ENCODE measurements at regions not wholly inside any gene's neighbourhood (a gene's known extent, or its start where the extent isn't known, plus 50 kb on each side); places are given as distances from the start of the nearest gene placed in this dataset.

DNA sequence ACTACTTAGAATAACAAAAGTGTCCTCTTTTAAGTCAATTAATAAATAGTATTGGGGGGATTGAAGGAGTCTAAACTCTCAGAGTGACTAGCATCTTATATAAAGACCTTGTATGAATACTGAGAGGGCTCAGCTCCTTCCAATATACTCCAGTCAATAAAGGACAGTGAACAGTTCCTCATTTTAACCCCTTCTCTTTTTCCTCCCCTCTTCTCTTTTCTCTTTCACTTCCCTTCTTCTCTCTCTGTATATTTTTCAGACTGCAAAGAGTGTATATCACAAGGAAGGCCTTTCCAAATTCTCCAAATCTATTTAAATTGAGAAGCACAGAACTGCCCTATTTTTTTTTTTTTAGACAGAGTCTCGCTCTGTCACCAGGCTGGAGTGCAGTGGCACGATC is 99.5 kb downstream of the CD164 start:
- Mint-ChIP-seq H3K36me3 (ENCODE audit: low read depth) (no peaks in the 10 kb centered on the region), H3K4me1 (ENCODE audit: low read depth) (no peaks in the 10 kb centered on the region), H3K9me3 (no peaks in the 10 kb centered on the region), H3K27ac (no peak overlapping the region), H3K4me3 (no peak overlapping the region), H3K27me3 (no peaks in the 10 kb centered on the region)

DNA sequence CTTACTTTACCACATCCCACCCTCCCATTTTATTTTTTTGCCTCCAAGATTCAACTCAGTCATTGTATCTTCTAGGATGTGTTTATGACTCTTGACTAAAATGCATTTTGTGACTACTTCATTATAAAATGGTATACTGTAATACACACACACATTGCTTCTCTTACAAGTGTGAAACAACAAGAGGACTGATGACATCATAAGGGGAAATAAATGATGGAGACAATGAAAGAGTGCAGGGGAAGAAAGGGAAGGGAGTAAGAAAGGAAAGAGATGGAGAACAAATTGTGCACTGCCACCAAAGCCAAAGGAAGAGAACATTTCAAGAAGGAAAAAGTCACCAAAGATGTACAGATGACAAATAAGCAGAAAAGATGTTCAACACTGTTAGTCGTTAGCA is 102.6 kb downstream of the CD164 start:
- Mint-ChIP-seq H3K36me3 (ENCODE audit: low read depth) (no peaks in the 10 kb centered on the region), H3K27ac (no peak overlapping the region), H3K27me3 (no peaks in the 10 kb centered on the region), H3K4me3 (no peak overlapping the region), H3K4me1 (ENCODE audit: low read depth) (no peaks in the 10 kb centered on the region), H3K9me3 (no peaks in the 10 kb centered on the region)

DNA sequence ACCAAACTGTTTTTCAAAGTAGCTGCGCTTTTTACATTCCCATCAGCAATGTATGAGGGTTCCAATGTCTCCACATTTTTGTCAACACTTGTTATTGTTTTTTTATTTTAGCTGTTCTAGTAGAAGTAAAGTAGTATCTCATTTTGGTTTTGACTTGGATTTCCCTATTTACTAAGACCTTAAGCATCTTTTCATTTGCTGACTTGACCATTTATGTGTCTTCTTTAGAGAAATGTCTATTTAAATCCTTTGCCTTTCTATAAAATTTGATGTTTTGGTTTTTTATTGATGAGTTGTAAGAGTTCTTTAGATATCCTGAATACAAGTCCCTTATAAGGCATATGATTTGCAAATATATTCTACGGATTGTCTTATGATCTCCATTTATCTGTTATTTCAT is 110.6 kb downstream of the CD164 start:
- H3K27me3 Mint-ChIP-seq = no peaks in the 10 kb centered on the region
- H3K9me3 Mint-ChIP-seq = peaks cover 16% of the 10 kb centered on the region
- no peak overlapping the region for H3K27ac Mint-ChIP-seq

DNA sequence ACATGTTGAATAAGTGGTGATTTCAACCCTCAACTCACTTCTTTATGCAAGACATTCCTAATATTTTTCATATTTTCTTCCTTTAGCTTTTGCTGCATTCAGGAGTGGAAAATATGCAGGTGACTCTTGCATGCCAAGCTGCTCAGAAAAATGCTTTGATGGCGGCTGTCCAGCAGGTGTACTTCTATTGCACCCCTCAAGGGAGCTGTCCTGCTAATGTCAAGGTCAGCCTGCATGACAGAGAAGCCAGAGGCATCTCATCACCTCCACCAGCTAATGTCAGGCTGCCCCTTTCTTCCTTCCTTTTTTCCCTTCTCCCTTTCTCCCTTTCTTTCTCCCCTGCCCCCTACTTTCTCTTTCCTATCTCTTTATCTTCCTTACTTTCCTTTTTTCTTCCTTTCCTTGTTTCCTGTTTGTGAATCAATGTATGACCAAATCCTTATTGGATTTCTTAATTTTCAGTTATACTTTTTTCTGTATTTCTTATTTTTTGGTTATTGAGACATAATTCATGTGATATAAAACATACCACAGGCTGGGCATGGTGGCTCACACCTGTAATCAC is 112.2 kb downstream of the CD164 start:
- H3K27me3 Mint-ChIP-seq = no peaks in the 10 kb centered on the region
- peaks cover 16% of the 10 kb centered on the region for H3K9me3 Mint-ChIP-seq
- H3K36me3 Mint-ChIP-seq (ENCODE audit: low read depth) = no peaks in the 10 kb centered on the region
- H3K4me1 Mint-ChIP-seq (ENCODE audit: low read depth) = no peaks in the 10 kb centered on the region
- no peak overlapping the region for H3K4me3 Mint-ChIP-seq
- no peak overlapping the region for H3K27ac Mint-ChIP-seq

More for the DNA sequence above, 110.6 kb downstream of the CD164 start:
- no peak overlapping the region for H3K4me3 Mint-ChIP-seq
- H3K36me3 Mint-ChIP-seq (ENCODE audit: low read depth) = no peaks in the 10 kb centered on the region
- no peaks in the 10 kb centered on the region for H3K4me1 Mint-ChIP-seq (ENCODE audit: low read depth)

DNA sequence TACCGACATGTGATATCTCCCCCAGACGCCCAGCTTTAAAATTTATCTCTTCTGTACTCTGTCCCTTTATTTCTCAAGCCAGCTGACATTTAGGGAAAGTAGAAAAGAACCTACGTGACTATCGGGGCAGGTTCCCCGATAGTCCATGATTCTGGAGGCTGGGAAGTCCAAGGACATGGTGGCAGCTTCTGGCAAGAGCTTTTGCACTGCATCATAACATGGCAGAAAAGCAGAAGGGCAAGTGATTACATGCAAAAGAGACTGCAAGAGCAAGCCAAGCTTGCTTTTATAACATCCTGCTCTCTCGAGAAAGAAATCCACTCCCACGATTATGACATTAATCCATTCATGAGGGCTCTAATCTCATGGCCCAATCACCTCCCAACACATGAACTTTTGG is 113.2 kb downstream of the CD164 start:
- Mint-ChIP-seq H3K27ac (no peak overlapping the region), H3K4me3 (no peak overlapping the region), H3K27me3 (no peaks in the 10 kb centered on the region), H3K9me3 (peaks cover 16% of the 10 kb centered on the region), H3K36me3 (ENCODE audit: low read depth) (no peaks in the 10 kb centered on the region), H3K4me1 (ENCODE audit: low read depth) (no peaks in the 10 kb centered on the region)

DNA sequence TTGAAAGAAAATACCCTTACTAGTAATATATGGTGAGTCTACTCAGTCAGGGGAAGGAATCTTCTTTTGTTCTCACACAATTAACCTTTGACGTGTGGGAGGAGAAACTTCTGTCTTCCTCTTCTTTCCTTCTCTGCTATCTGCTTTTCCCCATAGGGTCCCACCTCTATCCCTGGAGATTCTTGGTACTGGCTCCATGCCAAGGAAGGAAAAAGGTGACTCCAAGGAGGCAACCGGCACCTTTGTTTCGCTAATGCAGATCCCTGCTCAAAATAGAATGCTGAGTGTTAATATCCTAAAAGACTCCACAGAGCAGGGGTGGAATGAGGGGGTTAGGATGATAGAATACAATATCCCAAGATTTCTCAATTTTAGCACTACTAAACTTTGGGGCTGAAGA is 116.7 kb downstream of the CD164 start:
- Mint-ChIP-seq H3K9me3 (peaks cover 16% of the 10 kb centered on the region), H3K4me3 (no peak overlapping the region)

DNA sequence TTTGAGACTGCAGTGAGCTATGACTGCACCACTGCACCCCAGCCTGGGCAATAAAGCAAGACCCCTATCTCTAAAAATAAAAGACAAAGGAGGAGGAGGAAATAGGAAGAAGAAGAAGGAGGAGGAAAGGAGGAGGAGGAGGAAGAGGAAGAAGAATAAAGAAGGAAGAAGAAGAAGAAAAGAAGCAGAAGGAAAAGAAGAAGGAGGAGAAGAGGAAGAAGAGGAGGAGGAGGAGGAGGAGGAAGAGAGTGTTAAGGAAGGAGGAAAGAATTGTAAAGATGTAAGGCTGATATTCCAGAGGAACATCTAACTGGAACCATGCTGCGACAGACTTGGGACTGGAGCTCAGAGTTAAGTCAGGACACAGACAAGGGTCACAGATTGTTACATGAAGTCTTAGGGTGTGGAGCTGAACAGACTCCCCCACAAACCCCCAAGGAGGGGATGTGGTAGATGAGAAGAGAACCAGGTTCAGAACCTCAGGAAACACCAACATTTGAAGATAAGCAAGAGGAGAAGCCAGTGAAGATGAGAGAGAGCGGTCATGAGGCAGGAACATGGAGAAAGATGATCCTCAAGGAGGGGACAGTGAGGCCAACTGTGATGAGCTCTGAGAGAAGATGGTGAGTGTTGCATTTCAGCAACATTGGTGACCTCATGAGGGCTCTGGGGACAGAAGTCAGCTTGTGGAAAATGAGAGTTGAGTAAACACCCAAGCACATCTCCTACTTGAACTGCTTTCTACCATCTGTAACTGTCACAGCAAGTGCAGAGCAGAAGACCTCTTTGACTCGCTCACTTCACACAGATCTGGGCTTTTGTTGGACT is 118.2 kb downstream of the CD164 start:
- Mint-ChIP-seq H3K27ac (no peak overlapping the region), H3K36me3 (ENCODE audit: low read depth) (no peaks in the 10 kb centered on the region), H3K4me3 (no peak overlapping the region), H3K27me3 (no peaks in the 10 kb centered on the region), H3K9me3 (peaks cover 5% of the 10 kb centered on the region), H3K4me1 (ENCODE audit: low read depth) (no peaks in the 10 kb centered on the region)

More for the DNA sequence above, 116.7 kb downstream of the CD164 start:
- Mint-ChIP-seq H3K27me3 (no peaks in the 10 kb centered on the region), H3K36me3 (ENCODE audit: low read depth) (no peaks in the 10 kb centered on the region), H3K27ac (no peak overlapping the region), H3K4me1 (ENCODE audit: low read depth) (no peaks in the 10 kb centered on the region)

DNA sequence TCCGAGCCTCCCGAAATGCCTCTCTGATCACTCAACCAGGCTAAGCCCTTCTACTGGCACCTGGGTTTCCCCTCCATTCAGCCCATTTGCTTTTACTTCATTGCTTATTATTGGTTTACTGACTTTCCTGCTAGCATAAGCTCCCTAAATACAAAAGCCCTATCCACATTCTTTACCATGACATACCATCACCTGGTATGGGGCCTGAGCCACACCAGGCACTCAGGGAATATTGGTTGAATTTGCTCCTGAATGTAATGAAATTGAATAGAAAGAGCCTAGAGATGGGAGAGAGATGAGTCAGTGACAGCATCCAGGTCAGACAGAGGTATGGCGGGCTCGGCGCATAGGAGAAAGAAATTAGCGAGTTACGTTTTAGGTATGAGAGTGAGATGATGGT is 120.0 kb downstream of the CD164 start:
- H3K27ac Mint-ChIP-seq = no peak overlapping the region
- H3K36me3 Mint-ChIP-seq (ENCODE audit: low read depth) = no peaks in the 10 kb centered on the region
- H3K4me1 Mint-ChIP-seq (ENCODE audit: low read depth) = no peaks in the 10 kb centered on the region

DNA sequence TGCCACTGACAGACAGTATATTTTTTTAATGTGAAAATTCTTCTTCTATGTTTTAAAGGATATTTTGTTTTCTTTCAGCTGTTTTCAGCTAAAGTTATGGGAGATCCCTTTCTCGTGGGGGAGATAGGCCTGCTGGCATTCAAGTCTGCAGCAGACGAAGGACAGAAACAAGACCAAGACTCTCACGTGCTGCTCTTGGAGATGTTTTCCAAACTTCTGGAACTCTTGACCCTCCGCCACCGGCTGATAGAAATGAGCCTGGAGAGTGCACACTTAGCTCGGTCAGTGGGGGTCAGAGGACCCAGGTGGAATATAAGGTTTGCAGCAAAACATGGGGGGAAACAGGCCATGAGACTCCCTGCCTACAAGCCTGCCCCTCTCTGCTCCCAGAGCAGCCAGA is 120.5 kb downstream of the CD164 start:
- Mint-ChIP-seq H3K27me3 (no peaks in the 10 kb centered on the region), H3K4me1 (ENCODE audit: low read depth) (no peaks in the 10 kb centered on the region), H3K36me3 (ENCODE audit: low read depth) (no peaks in the 10 kb centered on the region), H3K27ac (no peak overlapping the region), H3K4me3 (no peak overlapping the region), H3K9me3 (no peaks in the 10 kb centered on the region)

More for the DNA sequence above, 120.0 kb downstream of the CD164 start:
- Mint-ChIP-seq H3K4me3 (no peak overlapping the region), H3K9me3 (no peaks in the 10 kb centered on the region), H3K27me3 (no peaks in the 10 kb centered on the region)

DNA sequence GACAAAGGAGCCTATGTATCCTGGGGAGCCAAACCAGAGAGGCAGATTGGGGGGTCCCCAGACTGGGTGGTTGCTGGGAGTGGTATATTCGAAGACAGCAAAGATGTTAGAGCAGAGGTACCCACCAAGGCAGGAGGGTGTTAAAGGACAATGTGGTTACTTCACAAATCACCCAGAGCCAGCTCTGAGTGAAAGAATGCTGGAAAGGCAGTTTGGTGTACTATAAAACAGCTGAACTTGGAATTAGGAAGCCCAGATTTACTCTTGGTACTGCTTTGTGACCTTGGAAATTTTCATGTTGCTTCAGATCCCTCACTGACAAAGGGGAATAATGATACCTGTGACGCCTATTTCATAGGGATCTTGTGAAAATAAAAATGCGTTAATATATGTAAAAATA is 121.6 kb downstream of the CD164 start:
- no peak overlapping the region for H3K4me3 Mint-ChIP-seq
- H3K9me3 Mint-ChIP-seq = no peaks in the 10 kb centered on the region
- no peaks in the 10 kb centered on the region for H3K27me3 Mint-ChIP-seq
- no peaks in the 10 kb centered on the region for H3K36me3 Mint-ChIP-seq (ENCODE audit: low read depth)
- H3K4me1 Mint-ChIP-seq (ENCODE audit: low read depth) = no peaks in the 10 kb centered on the region
- H3K27ac Mint-ChIP-seq = no peak overlapping the region

DNA sequence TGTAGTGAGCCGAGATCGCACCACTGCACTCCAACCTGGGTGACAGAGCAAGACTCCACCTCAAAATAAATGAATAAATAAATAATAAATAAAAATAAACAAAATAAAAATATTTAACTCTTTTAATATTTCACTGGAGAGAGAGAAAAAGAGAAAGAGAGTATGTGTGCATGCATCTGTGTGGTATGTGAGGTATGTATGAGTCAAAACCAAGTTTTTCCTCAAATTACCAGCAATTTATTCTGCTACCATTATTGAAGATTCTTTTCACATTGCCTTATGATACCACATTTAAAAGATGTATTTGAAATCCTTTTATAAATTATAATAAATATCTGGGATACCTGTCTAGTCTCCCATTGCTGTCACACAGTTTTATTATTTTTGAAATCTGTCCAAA is 122.1 kb downstream of the CD164 start:
- no peaks in the 10 kb centered on the region for H3K9me3 Mint-ChIP-seq
- H3K4me3 Mint-ChIP-seq = no peak overlapping the region
- H3K4me1 Mint-ChIP-seq (ENCODE audit: low read depth) = no peaks in the 10 kb centered on the region
- no peaks in the 10 kb centered on the region for H3K36me3 Mint-ChIP-seq (ENCODE audit: low read depth)
- H3K27ac Mint-ChIP-seq = no peak overlapping the region
- no peaks in the 10 kb centered on the region for H3K27me3 Mint-ChIP-seq

DNA sequence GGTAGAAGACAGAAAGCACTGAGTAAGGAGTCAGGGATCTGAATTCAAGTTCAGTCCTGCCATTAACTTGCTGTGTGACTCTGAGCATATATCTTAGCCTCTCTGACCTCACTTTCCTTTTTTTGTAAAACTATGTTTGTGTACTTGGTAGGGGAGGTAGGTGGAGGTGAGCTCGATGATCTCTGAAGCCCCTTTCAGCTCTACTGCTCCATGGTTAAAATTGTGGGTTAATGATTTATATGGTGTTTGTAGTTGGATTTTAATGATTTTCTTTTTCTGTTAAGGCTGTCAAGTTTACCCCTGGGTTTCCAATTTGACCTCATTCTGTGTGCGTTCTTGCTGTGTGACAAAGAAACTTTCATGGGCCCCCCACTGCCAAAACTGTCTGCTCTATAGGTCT is 124.1 kb downstream of the CD164 start:
- H3K4me1 Mint-ChIP-seq (ENCODE audit: low read depth) = no peaks in the 10 kb centered on the region
- H3K27me3 Mint-ChIP-seq = no peaks in the 10 kb centered on the region
- no peak overlapping the region for H3K4me3 Mint-ChIP-seq
- H3K27ac Mint-ChIP-seq = no peak overlapping the region
- H3K36me3 Mint-ChIP-seq (ENCODE audit: low read depth) = no peaks in the 10 kb centered on the region
- H3K9me3 Mint-ChIP-seq = no peaks in the 10 kb centered on the region

DNA sequence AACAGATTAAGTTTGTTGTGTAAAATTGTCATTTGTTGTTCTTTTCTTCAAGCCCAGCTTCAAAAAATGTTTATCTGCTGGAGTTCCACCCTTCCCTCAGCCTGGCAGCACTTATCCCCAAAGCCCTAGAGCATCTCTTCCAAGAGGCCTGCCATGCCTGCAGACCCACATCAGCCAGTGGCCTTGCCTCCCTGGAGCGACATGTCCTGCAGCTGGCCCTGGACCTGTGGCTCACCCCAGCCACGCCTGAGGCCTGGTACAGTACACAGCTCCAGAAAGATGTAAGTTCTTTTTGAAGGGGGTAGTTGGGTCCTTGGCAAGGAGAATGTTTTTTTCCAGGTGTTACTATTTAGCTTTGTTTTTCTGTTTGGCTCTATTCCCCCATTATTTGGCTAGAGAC is 124.8 kb downstream of the CD164 start:
- Mint-ChIP-seq H3K9me3 (no peaks in the 10 kb centered on the region), H3K27me3 (no peaks in the 10 kb centered on the region), H3K36me3 (ENCODE audit: low read depth) (no peaks in the 10 kb centered on the region), H3K27ac (no peak overlapping the region), H3K4me1 (ENCODE audit: low read depth) (no peaks in the 10 kb centered on the region), H3K4me3 (no peak overlapping the region)

DNA sequence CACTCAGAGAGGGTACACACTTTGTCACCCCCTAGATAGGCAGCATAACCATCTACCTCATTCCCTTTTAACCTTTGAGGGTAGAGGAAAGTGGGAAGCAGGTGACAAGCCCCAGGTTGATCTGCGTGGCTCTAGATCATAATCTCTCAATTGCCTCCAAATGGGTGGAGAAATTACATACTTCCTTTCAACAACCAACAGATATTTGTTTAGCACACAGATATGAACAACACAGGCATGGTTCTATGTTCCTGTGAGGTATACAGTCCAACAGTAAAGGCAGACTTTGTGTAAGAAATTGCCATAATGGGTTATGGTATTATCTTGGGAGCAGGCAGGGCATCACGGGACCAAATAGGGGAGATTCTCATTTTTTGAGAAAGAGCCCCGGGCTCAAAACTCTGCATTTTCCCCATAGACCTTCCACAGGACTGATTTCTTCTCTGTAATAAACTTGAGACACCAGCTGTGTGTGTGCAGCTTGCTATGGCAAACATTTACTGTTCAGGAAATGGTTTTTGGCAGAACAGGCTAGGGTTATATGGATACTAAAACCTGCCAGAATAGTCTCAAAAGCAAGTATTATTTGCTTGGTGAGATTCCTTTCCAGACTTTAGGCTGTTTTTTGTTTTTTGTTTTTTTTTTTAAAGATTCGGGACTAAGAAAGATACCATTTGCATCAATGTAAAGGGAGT is 126.2 kb downstream of the CD164 start:
- no peak overlapping the region for H3K4me3 Mint-ChIP-seq
- H3K36me3 Mint-ChIP-seq (ENCODE audit: low read depth) = no peaks in the 10 kb centered on the region
- H3K27ac Mint-ChIP-seq = no peak overlapping the region
- no peaks in the 10 kb centered on the region for H3K4me1 Mint-ChIP-seq (ENCODE audit: low read depth)
- peaks cover 5% of the 10 kb centered on the region for H3K27me3 Mint-ChIP-seq
- H3K9me3 Mint-ChIP-seq = no peaks in the 10 kb centered on the region

DNA sequence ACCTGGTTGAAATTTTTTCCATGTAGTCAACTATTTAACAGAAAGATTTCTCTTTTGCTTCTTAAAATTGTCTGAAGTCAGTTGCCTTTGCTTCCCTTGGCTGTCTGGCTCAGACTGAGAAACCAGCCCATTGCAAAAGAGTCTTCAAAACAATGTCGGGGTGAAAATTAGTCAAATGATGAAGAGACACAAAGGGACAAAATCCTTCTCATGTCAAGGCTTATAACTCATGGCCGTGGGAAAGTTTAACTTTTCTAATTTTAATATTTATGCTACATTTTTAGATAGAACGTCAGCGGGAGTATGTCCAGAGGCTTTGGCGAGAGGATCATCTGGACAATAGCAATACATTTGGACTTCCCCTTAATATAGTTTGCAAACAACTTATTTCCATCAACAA is 127.2 kb downstream of the CD164 start:
- no peaks in the 10 kb centered on the region for H3K36me3 Mint-ChIP-seq (ENCODE audit: low read depth)
- H3K27ac Mint-ChIP-seq = no peak overlapping the region
- H3K27me3 Mint-ChIP-seq = peaks cover 5% of the 10 kb centered on the region
- H3K4me1 Mint-ChIP-seq (ENCODE audit: low read depth) = no peaks in the 10 kb centered on the region
- no peaks in the 10 kb centered on the region for H3K9me3 Mint-ChIP-seq
- no peak overlapping the region for H3K4me3 Mint-ChIP-seq
